ENCODE measurements at regions not wholly inside any gene's neighbourhood (a gene's known extent, or its start where the extent isn't known, plus 50 kb on each side); places are given as distances from the start of the nearest gene placed in this dataset.

- H3K36me3 ChIP-seq: no peaks in the 10 kb centered on the region
- Mint-ChIP-seq H3K36me3 (no peaks in the 10 kb centered on the region), H3K9me3 (no peaks in the 10 kb centered on the region), H3K27me3 (ENCODE audit: insufficient read depth, low read depth) (no peaks in the 10 kb centered on the region), H3K4me3 (no peak overlapping the region), H3K27ac (no peak overlapping the region), H3K4me1 (peaks cover 6% of the 10 kb centered on the region)
- H3K27me3 ChIP-seq: no peaks in the 10 kb centered on the region
- no peak for DNase-seq (ENCODE audit: low spot score)
- H4K20me1 ChIP-seq (ENCODE audit: low read depth): no peaks in the 10 kb centered on the region
- no peak overlapping the region for H3K4me2 ChIP-seq
- H3F3A ChIP-seq (ENCODE audit: low read depth): no peaks in the 10 kb centered on the region
- H3K79me2 ChIP-seq (ENCODE audit: low read depth): no peaks in the 10 kb centered on the region
- no peaks in the 10 kb centered on the region for H3K4me1 ChIP-seq
- TF ChIP-seq EZH2 (IDR thresholded peaks at IDR 0.05): no peak
- TF ChIP-seq CTCF (IDR thresholded peaks at IDR 0.05): no peak
- TF ChIP-seq EZH2phosphoT487 (IDR thresholded peaks at IDR 0.05): no peak
- no peaks in the 10 kb centered on the region for H3K9me3 ChIP-seq (ENCODE audit: low read depth)
- no peak overlapping the region for H3K4me3 ChIP-seq
- H3K9ac ChIP-seq: no peak overlapping the region
- no peak overlapping the region for H3K27ac ChIP-seq
- H2AFZ ChIP-seq (replicated peaks): no peak overlapping the region
These were observed 815.7 kb upstream of the MIR17HG start for GRCh38 chr13:90531744-90532143.

GRCh38 chr13:90532861-90533492 lies 814.5 kb upstream of the MIR17HG start:
- no peaks in the 10 kb centered on the region for H3K9me3 ChIP-seq (ENCODE audit: low read depth)
- Mint-ChIP-seq H3K27ac (no peak overlapping the region), H3K36me3 (no peaks in the 10 kb centered on the region), H3K9me3 (no peaks in the 10 kb centered on the region), H3K27me3 (ENCODE audit: insufficient read depth, low read depth) (no peaks in the 10 kb centered on the region), H3K4me1 (peaks cover 6% of the 10 kb centered on the region), H3K4me3 (no peak overlapping the region)
- no peaks in the 10 kb centered on the region for H3F3A ChIP-seq (ENCODE audit: low read depth)
- no peak overlapping the region for H2AFZ ChIP-seq (replicated peaks)
- H3K9ac ChIP-seq: no peak overlapping the region
- H3K79me2 ChIP-seq (ENCODE audit: low read depth): no peaks in the 10 kb centered on the region
- no peaks in the 10 kb centered on the region for H3K4me1 ChIP-seq
- H3K36me3 ChIP-seq: no peaks in the 10 kb centered on the region
- H3K4me2 ChIP-seq: no peak overlapping the region
- no peaks in the 10 kb centered on the region for H4K20me1 ChIP-seq (ENCODE audit: low read depth)
- no peak overlapping the region for H3K27ac ChIP-seq
- no peaks in the 10 kb centered on the region for H3K27me3 ChIP-seq
- TF ChIP-seq EZH2phosphoT487 (IDR thresholded peaks at IDR 0.05) (no peak), EZH2 (IDR thresholded peaks at IDR 0.05) (no peak), CTCF (IDR thresholded peaks at IDR 0.05) (no peak)
- no peak overlapping the region for H3K4me3 ChIP-seq
- DNase-seq (ENCODE audit: low spot score): no peak

- H3F3A ChIP-seq (ENCODE audit: low read depth): no peaks in the 10 kb centered on the region
- no peak overlapping the region for H3K27ac ChIP-seq
- no peaks in the 10 kb centered on the region for H3K79me2 ChIP-seq (ENCODE audit: low read depth)
- Mint-ChIP-seq H3K36me3 (no peaks in the 10 kb centered on the region), H3K9me3 (peaks cover 6% of the 10 kb centered on the region), H3K4me1 (peaks cover 6% of the 10 kb centered on the region), H3K27ac (no peak overlapping the region), H3K27me3 (ENCODE audit: insufficient read depth, low read depth) (no peaks in the 10 kb centered on the region), H3K4me3 (no peak overlapping the region)
- H3K9me3 ChIP-seq (ENCODE audit: low read depth): no peaks in the 10 kb centered on the region
- no peak for DNase-seq (ENCODE audit: low spot score)
- H3K4me2 ChIP-seq: no peak overlapping the region
- no peaks in the 10 kb centered on the region for H3K27me3 ChIP-seq
- no peak overlapping the region for H2AFZ ChIP-seq (replicated peaks)
- TF ChIP-seq EZH2phosphoT487 (IDR thresholded peaks at IDR 0.05) (no peak), EZH2 (IDR thresholded peaks at IDR 0.05) (no peak), CTCF (IDR thresholded peaks at IDR 0.05) (no peak)
- H3K4me3 ChIP-seq: no peak overlapping the region
- H3K4me1 ChIP-seq: no peaks in the 10 kb centered on the region
- H3K9ac ChIP-seq: no peak overlapping the region
- H3K36me3 ChIP-seq: no peaks in the 10 kb centered on the region
- H4K20me1 ChIP-seq (ENCODE audit: low read depth): no peaks in the 10 kb centered on the region
These were observed 813.6 kb upstream of the MIR17HG start for GRCh38 chr13:90533866-90534265.

Data from neural progenitor cell (in vitro differentiated cells).